ENCODE measurements at regions not wholly inside any gene's neighbourhood (a gene's known extent, or its start where the extent isn't known, plus 50 kb on each side); places are given as distances from the start of the nearest gene placed in this dataset.

GRCh38 chrX:26334232-26334631, 118.3 kb downstream of the MAGEB5 start:
- DNase-seq: no peak

- no peak for DNase-seq
These were observed 112.8 kb downstream of the MAGEB5 start for GRCh38 chrX:26328608-26329319.

- DNase-seq: no peak
These were observed 93.3 kb downstream of the MAGEB5 start for GRCh38 chrX:26309262-26309661.

GRCh38 chrX:26295425-26295824, 79.5 kb downstream of the MAGEB5 start:
- no peak for DNase-seq

- DNase-seq: no peak
These were observed 70.9 kb downstream of the MAGEB5 start for GRCh38 chrX:26286836-26287235.

All from activated CD4-positive, alpha-beta T cell treated with anti-CD3 and anti-CD28 coated beads, Interleukin-2, Interleukin-6, amounts not matched to agents 100 ng/mL and 50 ng/mL, durations not matched to agents 16 hours and 8 hours (primary cell).